ENCODE measurements at regions not wholly inside any gene's neighbourhood (a gene's known extent, or its start where the extent isn't known, plus 50 kb on each side); places are given as distances from the start of the nearest gene placed in this dataset.

GRCh38 chr11:116577273-116577672 lies 195.5 kb downstream of the BUD13 start:
- TF ChIP-seq CTCF (IDR thresholded peaks at IDR 0.05): no peak

- TF ChIP-seq CTCF (IDR thresholded peaks at IDR 0.05): no peak
Observed at GRCh38 chr11:116576526-116576925, 196.3 kb downstream of the BUD13 start.

DNA sequence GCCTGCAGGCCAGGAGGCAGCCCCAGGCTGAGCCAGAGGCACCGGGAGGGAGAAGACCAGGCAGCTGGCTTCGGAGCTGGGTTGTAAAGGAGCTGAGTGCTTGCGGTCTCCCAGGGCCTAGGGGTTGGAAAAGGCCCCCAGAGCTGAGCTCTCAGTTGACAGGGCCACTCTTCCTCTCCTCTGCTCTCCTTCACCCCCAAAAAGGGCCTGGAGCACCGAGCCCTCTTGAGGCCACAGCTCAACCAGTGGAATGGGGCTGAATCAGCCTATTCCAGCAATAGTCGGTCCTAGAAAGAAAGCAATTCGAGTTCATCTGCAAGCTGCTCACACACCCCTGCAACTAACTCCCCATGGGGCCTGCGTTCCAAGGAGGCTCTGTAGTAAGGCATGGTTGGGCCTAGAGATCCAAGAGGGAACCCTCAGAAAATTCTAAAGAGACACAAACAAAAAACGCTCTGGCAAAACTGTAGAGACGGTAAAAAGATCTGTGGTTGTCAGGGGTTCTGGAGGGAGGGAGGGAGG lies 205.0 kb downstream of the BUD13 start:
- no peak for TF ChIP-seq CTCF (IDR thresholded peaks at IDR 0.05)

DNA sequence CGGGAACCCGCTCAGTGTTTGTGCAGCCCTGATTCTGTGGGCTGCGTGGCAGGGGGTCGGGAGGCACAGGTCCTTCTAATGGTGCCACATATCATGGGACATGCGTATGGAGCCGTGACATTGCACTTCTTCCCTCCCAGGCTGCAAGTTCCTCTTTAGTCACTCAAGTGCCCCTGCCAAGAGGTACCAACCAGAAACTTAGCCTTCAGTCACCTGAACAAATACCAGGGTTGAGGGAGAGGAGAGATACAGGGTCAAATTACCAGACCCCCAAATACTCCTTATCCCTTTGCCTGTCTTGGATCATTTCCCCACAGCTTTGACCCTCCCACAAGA lies 209.1 kb downstream of the BUD13 start:
- TF ChIP-seq CTCF (IDR thresholded peaks at IDR 0.05): no peak

DNA sequence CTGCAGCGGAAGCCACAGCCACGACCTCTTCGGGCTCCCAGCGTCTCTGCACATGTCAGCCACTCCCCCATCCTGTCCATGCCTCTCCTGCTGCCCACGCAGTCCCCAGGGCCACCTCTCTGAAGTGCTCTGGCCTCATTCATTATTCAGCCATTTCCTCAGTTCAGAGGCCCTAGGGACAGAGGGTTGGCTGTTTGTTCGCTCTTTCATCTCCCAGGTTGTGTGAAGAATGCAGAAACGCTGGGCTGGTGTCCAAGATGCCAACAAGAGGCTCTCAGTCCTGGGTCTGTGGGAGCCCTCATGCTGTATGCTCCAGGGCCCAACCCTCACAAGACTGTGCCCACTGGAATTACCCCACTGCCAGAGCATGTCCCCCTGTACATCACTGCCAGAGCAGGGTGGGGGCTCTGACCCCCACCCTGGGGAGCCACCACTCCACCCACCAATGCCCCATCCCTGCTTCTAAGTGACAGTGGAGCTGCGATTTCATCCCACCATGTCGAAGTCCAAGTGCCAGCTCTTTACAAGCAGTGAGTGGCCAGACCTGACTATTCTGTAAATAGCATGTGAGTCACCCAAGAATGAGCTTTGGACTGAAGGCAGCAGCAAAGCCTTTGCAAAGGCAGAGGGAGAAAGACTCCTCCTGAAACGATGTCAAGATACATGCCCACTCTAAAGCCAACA lies 209.6 kb downstream of the BUD13 start:
- no peak for TF ChIP-seq CTCF (IDR thresholded peaks at IDR 0.05)

DNA sequence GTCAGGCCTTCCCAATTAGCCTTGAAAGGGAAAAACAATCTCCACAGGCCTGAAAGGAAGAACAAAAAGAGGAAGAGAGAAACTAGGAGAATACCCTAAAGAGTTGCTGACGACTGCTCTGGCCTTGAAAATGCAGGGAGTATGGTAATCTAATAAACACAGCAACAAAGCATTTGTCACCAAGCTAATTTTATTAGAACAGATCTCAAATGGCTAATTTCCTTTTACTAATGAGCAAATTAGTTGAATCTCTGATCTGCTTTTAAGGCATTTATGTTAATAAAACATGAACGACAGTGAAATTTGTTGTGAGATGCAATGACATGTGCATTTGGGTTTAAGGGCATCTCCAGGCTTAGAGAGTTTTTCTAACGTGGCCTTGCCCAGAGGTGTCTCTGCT lies 212.2 kb downstream of the BUD13 start:
- TF ChIP-seq CTCF (IDR thresholded peaks at IDR 0.05): no peak

DNA sequence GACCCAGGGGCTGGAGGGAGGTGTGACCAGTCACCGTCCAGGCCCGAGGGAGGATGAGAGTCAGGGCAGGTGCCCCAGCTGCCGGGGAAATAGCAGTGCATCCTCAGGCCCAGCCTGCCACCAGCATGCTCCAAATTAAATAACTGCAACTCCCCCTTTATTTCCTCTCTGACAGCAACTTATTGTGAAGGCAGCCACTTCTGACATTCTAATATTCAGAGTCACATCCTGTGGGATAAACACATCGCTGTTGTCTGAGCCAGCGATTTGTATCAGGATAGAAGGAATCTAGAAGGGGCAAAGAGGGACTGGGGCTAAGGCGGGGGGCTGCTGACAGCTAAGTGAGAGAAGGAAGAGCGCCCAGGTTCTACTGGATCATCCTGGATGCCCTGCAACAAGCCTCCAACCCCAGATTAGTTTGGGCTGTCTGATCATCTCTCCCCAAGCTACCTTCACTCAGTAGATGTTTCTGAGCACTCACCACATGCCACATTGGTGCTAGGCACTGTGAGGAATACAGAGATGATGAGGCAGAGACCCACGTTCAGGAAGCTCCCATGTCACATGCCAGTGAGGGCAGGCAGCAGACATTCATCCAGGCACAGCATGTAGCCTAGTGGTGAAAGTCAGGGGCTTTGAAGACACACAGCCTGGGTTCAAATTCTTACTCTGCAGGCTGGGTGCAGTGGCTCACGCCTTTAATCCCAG lies 214.1 kb downstream of the BUD13 start:
- TF ChIP-seq CTCF (IDR thresholded peaks at IDR 0.05): no peak

Measured in LNCAP (cell line).